ENCODE measurements at regions not wholly inside any gene's neighbourhood (a gene's known extent, or its start where the extent isn't known, plus 50 kb on each side); places are given as distances from the start of the nearest gene placed in this dataset.

- TF ChIP-seq CTCF (IDR thresholded peaks at IDR 0.05) (no peak), POLR2A (IDR thresholded peaks at IDR 0.05) (no peak)
Measured at GRCh38 chr14:95465936-95466335, 50.5 kb downstream of the SYNE3 start.

Measured in prostate gland (tissue), 2 donors.